NCI-H69 (cell line): ENCODE measurements at regions not wholly inside any gene's neighbourhood (a gene's known extent, or its start where the extent isn't known, plus 50 kb on each side); places are given as distances from the start of the nearest gene placed in this dataset.
"Not testable (repeated sequence)": the region's sequence is repeated elsewhere in the genome, so short reads cannot be mapped to it uniquely, and the experiment has no call there.

Experiments
- DNase-seq: peaks from one replicate; lab custom pipeline; 2025; lab: John Stamatoyannopoulos, UW

GRCh38 chrX:131595120-131595519, 51.2 kb downstream of the OR13H1 start:
- DNase-seq = no peak

- no peak for DNase-seq
These were observed 64.0 kb downstream of the OR13H1 start for GRCh38 chrX:131607792-131608369.

GRCh38 chrX:131609480-131609879, 65.6 kb downstream of the OR13H1 start:
- no peak for DNase-seq

GRCh38 chrX:131613260-131613659, 69.4 kb downstream of the OR13H1 start:
- DNase-seq = no peak

- DNase-seq = no peak
These were observed 70.4 kb downstream of the OR13H1 start for GRCh38 chrX:131614241-131614640.

GRCh38 chrX:131617182-131617581, 73.3 kb downstream of the OR13H1 start:
- no peak for DNase-seq

- DNase-seq = no peak
These were observed 77.8 kb downstream of the OR13H1 start for GRCh38 chrX:131621650-131622049.

GRCh38 chrX:131626681-131627296, 82.9 kb downstream of the OR13H1 start:
- DNase-seq = no peak

- DNase-seq = no peak
These were observed 86.7 kb downstream of the OR13H1 start for GRCh38 chrX:131630534-131630933.

- DNase-seq = peak; percentile 64
These were observed 89.5 kb downstream of the OR13H1 start for GRCh38 chrX:131633285-131633917.

GRCh38 chrX:131634900-131635299, 91.0 kb downstream of the OR13H1 start:
- no peak for DNase-seq

GRCh38 chrX:131646106-131646505, 102.2 kb downstream of the OR13H1 start:
- DNase-seq = no peak

GRCh38 chrX:131649741-131650140, 105.9 kb downstream of the OR13H1 start:
- DNase-seq = no peak

- DNase-seq = no peak
These were observed 107.0 kb downstream of the OR13H1 start for GRCh38 chrX:131650637-131651410.

GRCh38 chrX:131663726-131664125, 119.9 kb downstream of the OR13H1 start:
- DNase-seq = peak; percentile 2

GRCh38 chrX:131671735-131672134, 127.9 kb downstream of the OR13H1 start:
- no peak for DNase-seq

- DNase-seq = peak; percentile 19
These were observed 131.8 kb downstream of the OR13H1 start for GRCh38 chrX:131675596-131676194.

- DNase-seq = peak; percentile 32
These were observed 134.1 kb downstream of the OR13H1 start for GRCh38 chrX:131677655-131678628.

GRCh38 chrX:131682735-131683134, 138.9 kb downstream of the OR13H1 start:
- not testable (repeated sequence) for DNase-seq

GRCh38 chrX:131693359-131693758, 149.5 kb downstream of the OR13H1 start:
- no peak for DNase-seq

- not testable (repeated sequence) for DNase-seq
These were observed 153.1 kb downstream of the OR13H1 start for GRCh38 chrX:131696989-131697388.
